ENCODE measurements at regions not wholly inside any gene's neighbourhood (a gene's known extent, or its start where the extent isn't known, plus 50 kb on each side); places are given as distances from the start of the nearest gene placed in this dataset.

- Histone ChIP-seq H2AFZ (ENCODE audit: low read length) (no peak overlapping the region), H3K4me3 (replicated peaks in 1 of 3; ENCODE audit: insufficient read depth in 1 of 3, low read depth in 2 of 3, low read length in 3 of 3) (no peak overlapping the region), H3K27me3 (ENCODE audit: control insufficient read depth in 1 of 2, insufficient read depth in 2 of 2, low read length in 2 of 2) (no peaks in the 10 kb centered on the region), H3K27ac (ENCODE audit: extremely low read length, insufficient read depth, low read length) (no peak overlapping the region), H3K36me3 (replicated peaks in 1 of 2; ENCODE audit: control insufficient read depth in 1 of 2, insufficient read depth in 2 of 2, low read length in 2 of 2) (no peaks in the 10 kb centered on the region), H3K79me2 (ENCODE audit: insufficient read depth, low read length) (no peaks in the 10 kb centered on the region), H3K9ac (ENCODE audit: insufficient read depth, low read depth, low read length) (no peak overlapping the region), H3K9me3 (ENCODE audit: low read length) (no peaks in the 10 kb centered on the region), H3K4me2 (ENCODE audit: low read depth, low read length) (no peak overlapping the region), H4K20me1 (ENCODE audit: insufficient read depth, low read length) (no peaks in the 10 kb centered on the region), H3K4me1 (ENCODE audit: insufficient read depth, low read length) (no peaks in the 10 kb centered on the region)
- in situ Hi-C loops (cut with HindIII; ENCODE audit: extremely low pct_ligation_motif_present, low pct_unique_long_range_greater_than_20kb): no loop called here
- CTCF ChIA-PET (ENCODE audit: low intra/inter-chr PET ratio, low total read pairs): no interaction called here
- ATAC-seq (no peak), DNase-seq (ENCODE audit: low spot score) (no peak), FAIRE-seq (no peak)
- WGBS (ENCODE audit: low lambda C conversion rate): 31% methylated on average over 7 of the region's 7 CpGs
- no TSS peak for BruUV-seq (replicated peaks)
- POLR2A ChIA-PET: no interaction called here
- TF ChIP-seq ZFP1 (CRISPR knock-in tag; IDR thresholded peaks at IDR 0.05): no peak
- no peak for TF ChIP-seq TRIM24 (CRISPR knock-in tag; IDR thresholded peaks at IDR 0.05)
- no peak for TF ChIP-seq NPAS2 (CRISPR knock-in tag; IDR thresholded peaks at IDR 0.05; ENCODE audit: borderline replicate concordance)
- no peak for TF ChIP-seq CCAR2 (optimal IDR thresholded peaks at IDR 0.05; ENCODE audit: low read depth, low read length)
- intact Hi-C loops (cut with micrococcal nuclease; ENCODE audit: unreplicated experiment): no loop called here
Observed at GRCh38 chr1:29953961-29954360, 717.6 kb downstream of the PTPRU start.

- no TSS peak for BruUV-seq (replicated peaks)
- ChIA-PET CTCF (ENCODE audit: low intra/inter-chr PET ratio, low total read pairs) (no interaction called here), POLR2A (no interaction called here)
- in situ Hi-C loops (cut with HindIII; ENCODE audit: extremely low pct_ligation_motif_present, low pct_unique_long_range_greater_than_20kb): no loop called here
- H3K4me3 ChIP-seq (replicated peaks in 1 of 3; ENCODE audit: insufficient read depth in 1 of 3, low read depth in 2 of 3, low read length in 3 of 3): no peak overlapping the region
- no peak for FAIRE-seq
- H3K79me2 ChIP-seq (ENCODE audit: insufficient read depth, low read length): no peaks in the 10 kb centered on the region
- 0% methylated on average over 1 of the region's 1 CpG for WGBS (ENCODE audit: low lambda C conversion rate)
- no peak for ATAC-seq
- H3K27ac ChIP-seq (ENCODE audit: extremely low read length, insufficient read depth, low read length): no peak overlapping the region
- H3K4me2 ChIP-seq (ENCODE audit: low read depth, low read length): no peak overlapping the region
- no peaks in the 10 kb centered on the region for H4K20me1 ChIP-seq (ENCODE audit: insufficient read depth, low read length)
- no peak overlapping the region for H2AFZ ChIP-seq (ENCODE audit: low read length)
- H3K27me3 ChIP-seq (ENCODE audit: control insufficient read depth in 1 of 2, insufficient read depth in 2 of 2, low read length in 2 of 2): no peaks in the 10 kb centered on the region
- no peaks in the 10 kb centered on the region for H3K9me3 ChIP-seq (ENCODE audit: low read length)
- intact Hi-C loops (cut with micrococcal nuclease; ENCODE audit: unreplicated experiment): no loop called here
- H3K36me3 ChIP-seq (replicated peaks in 1 of 2; ENCODE audit: control insufficient read depth in 1 of 2, insufficient read depth in 2 of 2, low read length in 2 of 2): no peaks in the 10 kb centered on the region
- no peak overlapping the region for H3K9ac ChIP-seq (ENCODE audit: insufficient read depth, low read depth, low read length)
- H3K4me1 ChIP-seq (ENCODE audit: insufficient read depth, low read length): no peaks in the 10 kb centered on the region
- DNase-seq (ENCODE audit: low spot score): no peak
- peak; percentile 32 to 81 for TF ChIP-seq REST (IDR thresholded peaks at IDR 0.05; ENCODE audit: borderline replicate concordance in 1 of 2, low read depth in 1 of 2, low read length in 2 of 2)
- TF ChIP-seq ZNF576 (CRISPR knock-in tag; IDR thresholded peaks at IDR 0.05): no peak
- no peak for TF ChIP-seq TERF1 (CRISPR knock-in tag; IDR thresholded peaks at IDR 0.05)
- peak; percentile 64; the same call in 1 of the 2 replicates for TF ChIP-seq MIER2 (CRISPR knock-in tag; IDR thresholded peaks at IDR 0.05)
- TF ChIP-seq ZSCAN9 (CRISPR knock-in tag; IDR thresholded peaks at IDR 0.05; ENCODE audit: borderline replicate concordance): no peak
- TF ChIP-seq PTBP1 (IDR thresholded peaks at IDR 0.05; ENCODE audit: low read depth, low read length, poor library complexity, severe bottlenecking): no peak
- no peak for TF ChIP-seq ZNF589 (CRISPR knock-in tag; conservative IDR thresholded peaks at IDR 0.05)
- TF ChIP-seq ZNF329 (CRISPR knock-in tag; IDR thresholded peaks at IDR 0.05; ENCODE audit: low read depth): no peak
- TF ChIP-seq KDM2A (CRISPR knock-in tag; IDR thresholded peaks at IDR 0.05; ENCODE audit: borderline replicate concordance, low read depth): no peak
- no peak for TF ChIP-seq ATF4 (CRISPR knock-in tag; IDR thresholded peaks at IDR 0.05)
Observed at GRCh38 chr1:29949676-29950075, 713.4 kb downstream of the PTPRU start.
